Mucosa of descending colon (tissue), 3 donors: ENCODE measurements at regions not wholly inside any gene's neighbourhood (a gene's known extent, or its start where the extent isn't known, plus 50 kb on each side); places are given as distances from the start of the nearest gene placed in this dataset.

ENCODE experiments used
- ATAC-seq: fragments of 200-7000 bp; cut with Tn5 transposase; one replicate; pipeline ENCODE4 v1.9.1; 2020; ENCODE audit warnings: mild to moderate bottlenecking, moderate library complexity
- DNase-seq, 3 donors: peaks; one replicate each; pipeline ENCODE4 v3.0.0-alpha.2; 2020
- H3K36me3 ChIP-seq: fragments of 200-600 bp; one replicate; pipeline ENCODE4 v1.8.0; 2021; ENCODE audit warnings: low read depth, mild to moderate bottlenecking
- H3K4me1 ChIP-seq: fragments of 200-600 bp; one replicate; pipeline ENCODE4 v1.8.0; 2021; ENCODE audit warnings: low read depth, mild to moderate bottlenecking
- H3K4me3 ChIP-seq: fragments of 200-600 bp; one replicate; pipeline ENCODE4 v1.8.0; 2021; ENCODE audit warnings: mild to moderate bottlenecking
- H3K9me3 ChIP-seq: fragments of 200-600 bp; one replicate; pipeline ENCODE4 v1.8.0; 2021; ENCODE audit warnings: mild to moderate bottlenecking
- intact Hi-C, 2 donors: fragments of 100-400 bp; cut with DNase I in 1 of 2; cut with micrococcal nuclease in 1 of 2; formaldehyde crosslinking; loops; one replicate each; pipeline versions ENCODE4 v1.11.0 to v1.11.1; 2022; cut with DNase I, micrococcal nuclease
- TF ChIP-seq, protein P1 (sequence below): fragments of 200-600 bp; IDR thresholded peaks from one replicate; pipeline ENCODE4 v1.8.0; 2022; ENCODE audit warnings: antibody characterized with exemption, mild to moderate bottlenecking
- donor health status: DM: no; HTN: no; CAD: no; lungs with moderate emphysema.
- donor health status: DM: no; HTN: no; CAD: no.
- donor health status: DM: no; HTN: yes; CAD: no.

DNA sequence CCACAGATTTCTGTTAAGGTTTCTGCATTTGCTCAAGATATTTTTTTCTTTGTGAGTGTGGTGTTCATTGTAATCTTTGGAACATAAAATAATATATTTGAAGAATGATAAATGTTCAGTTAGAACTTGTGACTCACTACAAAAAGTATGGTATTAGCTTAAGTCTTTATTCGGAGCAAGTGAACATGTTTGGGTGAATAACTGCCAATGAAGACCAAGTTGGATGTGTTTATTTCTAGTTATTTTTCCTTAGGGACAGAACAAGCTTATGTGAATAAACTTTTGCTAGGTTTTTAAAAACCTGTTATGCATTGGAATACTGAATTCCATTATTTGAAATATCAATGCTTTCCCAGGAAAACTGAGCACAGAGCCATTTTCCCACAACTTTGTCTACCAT is 418.6 kb downstream of the SLCO4C1 start:
- TF ChIP-seq, protein P1, sequence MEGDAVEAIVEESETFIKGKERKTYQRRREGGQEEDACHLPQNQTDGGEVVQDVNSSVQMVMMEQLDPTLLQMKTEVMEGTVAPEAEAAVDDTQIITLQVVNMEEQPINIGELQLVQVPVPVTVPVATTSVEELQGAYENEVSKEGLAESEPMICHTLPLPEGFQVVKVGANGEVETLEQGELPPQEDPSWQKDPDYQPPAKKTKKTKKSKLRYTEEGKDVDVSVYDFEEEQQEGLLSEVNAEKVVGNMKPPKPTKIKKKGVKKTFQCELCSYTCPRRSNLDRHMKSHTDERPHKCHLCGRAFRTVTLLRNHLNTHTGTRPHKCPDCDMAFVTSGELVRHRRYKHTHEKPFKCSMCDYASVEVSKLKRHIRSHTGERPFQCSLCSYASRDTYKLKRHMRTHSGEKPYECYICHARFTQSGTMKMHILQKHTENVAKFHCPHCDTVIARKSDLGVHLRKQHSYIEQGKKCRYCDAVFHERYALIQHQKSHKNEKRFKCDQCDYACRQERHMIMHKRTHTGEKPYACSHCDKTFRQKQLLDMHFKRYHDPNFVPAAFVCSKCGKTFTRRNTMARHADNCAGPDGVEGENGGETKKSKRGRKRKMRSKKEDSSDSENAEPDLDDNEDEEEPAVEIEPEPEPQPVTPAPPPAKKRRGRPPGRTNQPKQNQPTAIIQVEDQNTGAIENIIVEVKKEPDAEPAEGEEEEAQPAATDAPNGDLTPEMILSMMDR = no peak
- H3K4me3 ChIP-seq = no peak overlapping the region
- no peaks in the 10 kb centered on the region for H3K4me1 ChIP-seq
- ATAC-seq (no peak), DNase-seq (no peak)
- no peaks in the 10 kb centered on the region for H3K9me3 ChIP-seq
- intact Hi-C loops = no loop called here
- no peaks in the 10 kb centered on the region for H3K36me3 ChIP-seq

DNA sequence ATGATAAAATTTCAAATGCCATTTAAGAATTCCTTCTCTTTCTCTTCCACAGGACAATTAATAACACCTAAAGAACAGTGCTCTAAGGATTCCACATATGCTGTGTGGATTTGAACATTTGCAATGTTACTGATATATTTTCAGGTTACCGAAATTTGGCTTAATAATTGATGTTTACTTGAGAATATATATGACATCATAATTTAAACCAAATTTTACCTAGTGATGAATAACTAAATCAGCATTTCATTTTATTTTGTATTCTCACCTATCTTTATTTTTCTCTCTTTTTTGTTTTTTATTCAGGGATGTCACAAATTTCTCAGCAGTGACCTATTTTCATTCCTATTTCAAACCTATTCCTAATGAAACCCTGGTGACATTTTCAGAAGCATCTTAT is 429.6 kb downstream of the SLCO4C1 start:
- ATAC-seq = no peak
- DNase-seq = no peak
- no peaks in the 10 kb centered on the region for H3K9me3 ChIP-seq
- no peak overlapping the region for H3K4me3 ChIP-seq
- intact Hi-C loops = no loop called here
- TF ChIP-seq, protein P1 = no peak
- no peaks in the 10 kb centered on the region for H3K4me1 ChIP-seq
- no peaks in the 10 kb centered on the region for H3K36me3 ChIP-seq

DNA sequence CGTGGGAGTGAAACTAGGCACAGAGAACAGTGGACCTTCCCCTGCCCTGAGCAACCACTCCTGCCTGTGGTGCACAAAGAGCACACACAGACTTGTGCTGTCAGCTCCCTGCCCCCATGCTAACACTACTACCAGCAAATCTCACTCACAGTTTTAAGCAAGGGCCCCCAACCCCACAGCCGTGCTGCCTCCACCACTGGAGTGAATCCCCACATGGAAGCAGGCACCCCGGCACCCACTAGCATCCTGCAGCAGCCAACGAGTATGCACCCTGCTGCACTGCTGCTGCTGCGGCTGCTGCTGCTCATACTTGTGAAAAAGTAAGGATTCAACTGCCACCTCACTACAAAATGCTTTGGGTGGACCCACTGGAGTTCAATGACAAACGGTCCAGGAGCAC is 435.5 kb downstream of the SLCO4C1 start:
- TF ChIP-seq, protein P1 = no peak
- Histone ChIP-seq H3K4me1 (no peaks in the 10 kb centered on the region), H3K9me3 (no peaks in the 10 kb centered on the region), H3K36me3 (no peaks in the 10 kb centered on the region), H3K4me3 (no peak overlapping the region)
- ATAC-seq = no peak
- intact Hi-C loops = no loop called here
- no peak for DNase-seq

DNA sequence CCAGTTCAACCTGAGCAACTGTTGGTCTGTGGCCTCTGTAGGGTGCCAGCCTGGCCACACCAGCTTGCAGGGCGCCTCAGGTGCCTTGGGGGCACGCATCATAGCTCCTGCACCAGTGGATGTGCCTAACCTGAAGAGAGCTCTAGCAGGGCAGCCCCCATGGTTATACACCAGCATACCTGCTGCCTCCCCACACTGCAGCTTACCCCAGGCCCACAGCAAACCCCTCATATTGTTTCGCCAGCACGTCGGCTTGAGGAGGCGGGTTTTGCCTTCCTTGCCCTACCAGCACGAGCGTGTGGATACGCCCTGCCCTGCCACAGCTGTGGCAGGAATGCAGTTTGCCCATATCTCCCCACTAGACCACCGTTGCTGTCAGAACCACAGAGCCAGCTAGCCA is 435.9 kb downstream of the SLCO4C1 start:
- ATAC-seq (no peak), DNase-seq (peak in 1 of 3 donors; percentile 31)
- Histone ChIP-seq H3K9me3 (no peaks in the 10 kb centered on the region), H3K4me1 (no peaks in the 10 kb centered on the region), H3K36me3 (no peaks in the 10 kb centered on the region), H3K4me3 (no peak overlapping the region)
- TF ChIP-seq, protein P1 = no peak
- intact Hi-C loops = no loop called here

DNA sequence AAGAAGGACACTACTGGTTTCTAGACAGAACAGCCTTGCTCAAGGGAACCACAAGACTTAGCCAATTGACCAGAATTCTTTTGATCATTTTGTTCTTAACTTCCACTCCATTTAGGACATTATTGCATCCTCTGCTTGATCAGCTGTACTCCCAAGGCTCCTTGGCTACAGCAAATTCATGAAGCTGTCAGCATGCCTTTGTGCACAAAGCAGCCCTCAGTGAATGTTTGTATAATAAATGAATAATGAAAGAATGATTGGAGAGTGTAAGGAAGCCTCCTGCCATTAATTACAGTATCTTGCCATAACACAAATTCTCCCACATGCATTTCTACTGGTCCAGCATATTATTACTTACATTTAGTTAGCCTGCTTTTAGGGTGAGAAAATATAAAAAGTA is 449.6 kb downstream of the SLCO4C1 start:
- ATAC-seq (no peak), DNase-seq (no peak)
- no peaks in the 10 kb centered on the region for H3K9me3 ChIP-seq
- no peaks in the 10 kb centered on the region for H3K4me1 ChIP-seq
- intact Hi-C loops = no loop called here
- no peak overlapping the region for H3K4me3 ChIP-seq
- no peaks in the 10 kb centered on the region for H3K36me3 ChIP-seq
- TF ChIP-seq, protein P1 = no peak

DNA sequence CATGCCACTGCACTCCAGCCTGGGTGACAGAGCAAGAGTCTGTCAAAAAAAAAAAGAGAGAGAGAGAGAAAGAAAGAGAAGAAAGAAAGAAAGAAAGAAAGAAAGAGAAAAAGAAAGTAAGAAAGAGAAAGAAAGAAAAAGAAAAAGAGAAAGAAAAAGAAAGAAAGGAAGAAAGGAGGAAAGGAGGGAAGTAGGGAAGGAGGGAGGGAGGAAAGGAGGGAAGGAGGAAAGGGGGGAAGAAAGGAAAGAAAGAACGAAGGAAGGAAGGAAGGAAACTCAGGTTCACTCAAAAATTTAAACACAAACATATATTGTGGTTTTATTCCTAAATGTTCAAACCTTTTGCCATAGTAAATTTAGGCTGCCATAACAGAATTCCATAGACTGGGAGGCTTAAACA is 453.0 kb downstream of the SLCO4C1 start:
- ATAC-seq (no peak), DNase-seq (no peak)
- intact Hi-C loops = no loop called here
- H3K9me3 ChIP-seq = no peaks in the 10 kb centered on the region
- TF ChIP-seq, protein P1 = no peak
- H3K4me3 ChIP-seq = no peak overlapping the region
- H3K36me3 ChIP-seq = no peaks in the 10 kb centered on the region
- H3K4me1 ChIP-seq = no peaks in the 10 kb centered on the region
